ENCODE measurements at regions not wholly inside any gene's neighbourhood (a gene's known extent, or its start where the extent isn't known, plus 50 kb on each side); places are given as distances from the start of the nearest gene placed in this dataset.

DNA sequence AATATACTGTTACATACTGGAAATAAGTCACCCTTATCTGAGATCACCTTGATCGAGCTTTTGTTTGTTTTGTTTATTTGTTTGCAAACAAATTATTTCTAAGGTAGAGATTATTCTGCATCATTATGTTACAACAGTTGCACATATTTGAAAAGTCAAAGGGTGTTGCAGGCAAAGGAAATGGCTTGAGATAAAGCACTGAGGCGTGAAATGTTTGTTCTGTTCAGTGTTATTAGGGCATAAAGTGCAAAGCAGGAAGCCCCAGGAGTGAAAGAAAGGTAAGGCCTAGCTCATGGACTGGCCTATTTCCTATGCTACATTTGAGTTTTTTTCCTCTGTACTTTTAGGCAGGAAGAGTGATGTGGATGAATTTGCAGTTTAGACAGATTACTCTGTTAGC is 1815.6 kb upstream of the LRRTM1 start:
- TF ChIP-seq, protein P1, sequence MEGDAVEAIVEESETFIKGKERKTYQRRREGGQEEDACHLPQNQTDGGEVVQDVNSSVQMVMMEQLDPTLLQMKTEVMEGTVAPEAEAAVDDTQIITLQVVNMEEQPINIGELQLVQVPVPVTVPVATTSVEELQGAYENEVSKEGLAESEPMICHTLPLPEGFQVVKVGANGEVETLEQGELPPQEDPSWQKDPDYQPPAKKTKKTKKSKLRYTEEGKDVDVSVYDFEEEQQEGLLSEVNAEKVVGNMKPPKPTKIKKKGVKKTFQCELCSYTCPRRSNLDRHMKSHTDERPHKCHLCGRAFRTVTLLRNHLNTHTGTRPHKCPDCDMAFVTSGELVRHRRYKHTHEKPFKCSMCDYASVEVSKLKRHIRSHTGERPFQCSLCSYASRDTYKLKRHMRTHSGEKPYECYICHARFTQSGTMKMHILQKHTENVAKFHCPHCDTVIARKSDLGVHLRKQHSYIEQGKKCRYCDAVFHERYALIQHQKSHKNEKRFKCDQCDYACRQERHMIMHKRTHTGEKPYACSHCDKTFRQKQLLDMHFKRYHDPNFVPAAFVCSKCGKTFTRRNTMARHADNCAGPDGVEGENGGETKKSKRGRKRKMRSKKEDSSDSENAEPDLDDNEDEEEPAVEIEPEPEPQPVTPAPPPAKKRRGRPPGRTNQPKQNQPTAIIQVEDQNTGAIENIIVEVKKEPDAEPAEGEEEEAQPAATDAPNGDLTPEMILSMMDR (IDR thresholded peaks at IDR 0.05), result no peak
- TF ChIP-seq POLR2AphosphoS5 (IDR thresholded peaks at IDR 0.05), result no peak
- TF ChIP-seq EP300 (IDR thresholded peaks at IDR 0.05), result no peak
- TF ChIP-seq POLR2A (IDR thresholded peaks at IDR 0.05), result no peak
